Thyroid gland (tissue), 4 donors: ENCODE measurements at regions not wholly inside any gene's neighbourhood (a gene's known extent, or its start where the extent isn't known, plus 50 kb on each side); places are given as distances from the start of the nearest gene placed in this dataset.

Experiments used
- DNase-seq, 2 donors: peaks; one replicate each; pipeline ENCODE4 v3.0.0-alpha.2; 2019
- H3K27ac ChIP-seq, 3 donors: fragments of 200-600 bp; sonication (generic); 1 replicate in 2 of 3; 2 replicates in 1 of 3; pipeline ENCODE4 v1.5.1; 2016 to 2019; ENCODE audit warnings: mild to moderate bottlenecking in 1 of 3, moderate library complexity in 1 of 3
- H3K27me3 ChIP-seq: fragments of 200-600 bp; sonication (generic); one replicate; pipeline ENCODE4 v1.5.1; 2019
- H3K36me3 ChIP-seq, 2 donors: fragments of 200-600 bp; sonication (generic); one replicate each; pipeline ENCODE4 v1.5.1; 2016 to 2019
- H3K4me1 ChIP-seq, 2 donors: fragments of 200-600 bp; sonication (generic); one replicate each; pipeline ENCODE4 v1.5.1; 2017 to 2019
- H3K4me3 ChIP-seq, 3 donors: fragments of 200-600 bp; sonication (generic); replicated peaks in 1 of 3; 1 replicate in 2 of 3; 2 replicates in 1 of 3; pipeline ENCODE4 v1.5.1; 2016; ENCODE audit warnings: mild to moderate bottlenecking in 1 of 3
- H3K9me3 ChIP-seq: fragments of 200-600 bp; sonication (generic); one replicate; pipeline ENCODE4 v1.5.1; 2017
- CTCF ChIP-seq, 6 experiments: fragments of 200-600 bp in 3 of 6; fragments of 450-650 bp in 3 of 6; sonication (generic) in 3 of 6; IDR thresholded peaks; one replicate each; pipeline ENCODE4 v1.5.1; 2016 to 2019; ENCODE audit warnings: antibody characterized with exemption in 6 of 6, mild to moderate bottlenecking in 2 of 6, inconsistent platforms in 1 of 6, moderate library complexity in 1 of 6
- POLR2A ChIP-seq, 2 donors: fragments of 450-650 bp; IDR thresholded peaks; one replicate each; pipeline ENCODE4 v1.6.1; 2017; ENCODE audit warnings: antibody characterized with exemption in 2 of 2, mild to moderate bottlenecking in 2 of 2, moderate library complexity in 1 of 2
- WGBS, 2 donors: methylation state at CpG; one replicate each; pipeline ENCODE4 v1.1.5; 2017; 5-methylcytosine and 5-hydroxymethylcytosine counted together
- intact Hi-C: fragments of 100-400 bp; cut with DNase I; formaldehyde crosslinking; loops from one replicate; pipeline ENCODE4 v1.15.1; 2023

- no peak for TF ChIP-seq CTCF (IDR thresholded peaks at IDR 0.05)
- TF ChIP-seq POLR2A (IDR thresholded peaks at IDR 0.05): no peak
- no peaks in the 10 kb centered on the region for H3K27me3 ChIP-seq
- no peaks in the 10 kb centered on the region for H3K9me3 ChIP-seq
- no peak overlapping the region for H3K27ac ChIP-seq
- peaks cover 0 to 6% of the 10 kb centered on the region in 2 donors for H3K4me1 ChIP-seq
- DNase-seq: no peak
- intact Hi-C loops: no loop called here
- H3K36me3 ChIP-seq: no peaks in the 10 kb centered on the region
- H3K4me3 ChIP-seq: no peak overlapping the region
- WGBS, 2 donors: 81 to 87% methylated on average over 10 to 14 of the region's 16 CpGs
These were observed 89.4 kb upstream of the DIO3 start for GRCh38 chr14:101471723-101472517.

GRCh38 chr14:101472518-101472849 lies 88.8 kb upstream of the DIO3 start:
- Histone ChIP-seq H3K4me1 (peaks cover 0 to 6% of the 10 kb centered on the region in 2 donors), H3K27ac (no peak overlapping the region), H3K4me3 (no peak overlapping the region), H3K27me3 (no peaks in the 10 kb centered on the region), H3K9me3 (no peaks in the 10 kb centered on the region), H3K36me3 (no peaks in the 10 kb centered on the region)
- 85% methylated on average over 6 of the region's 6 CpGs for WGBS, 2 donors
- intact Hi-C loops: no loop called here
- DNase-seq: no peak
- TF ChIP-seq CTCF (IDR thresholded peaks at IDR 0.05): no peak
- no peak for TF ChIP-seq POLR2A (IDR thresholded peaks at IDR 0.05)

- no peaks in the 10 kb centered on the region for H3K27me3 ChIP-seq
- DNase-seq: no peak
- no peaks in the 10 kb centered on the region for H3K36me3 ChIP-seq
- 88 to 92% methylated on average over 12 of the region's 12 CpGs for WGBS, 2 donors
- no peaks in the 10 kb centered on the region for H3K9me3 ChIP-seq
- H3K4me3 ChIP-seq: no peak overlapping the region
- peaks cover 0 to 6% of the 10 kb centered on the region in 2 donors for H3K4me1 ChIP-seq
- H3K27ac ChIP-seq: no peak overlapping the region
- no peak for TF ChIP-seq POLR2A (IDR thresholded peaks at IDR 0.05)
- TF ChIP-seq CTCF (IDR thresholded peaks at IDR 0.05): no peak
- intact Hi-C loops: no loop called here
These were observed 88.1 kb upstream of the DIO3 start for GRCh38 chr14:101473045-101473729.

- no peaks in the 10 kb centered on the region for H3K27me3 ChIP-seq
- H3K36me3 ChIP-seq: no peaks in the 10 kb centered on the region
- H3K4me1 ChIP-seq: peaks cover 0 to 6% of the 10 kb centered on the region in 2 donors
- no peak for TF ChIP-seq CTCF (IDR thresholded peaks at IDR 0.05)
- no peak for TF ChIP-seq POLR2A (IDR thresholded peaks at IDR 0.05)
- DNase-seq: peak; percentile 18 to 39
- H3K4me3 ChIP-seq: no peak overlapping the region
- no peak overlapping the region for H3K27ac ChIP-seq
- WGBS, 2 donors: 48 to 60% methylated on average over 23 of the region's 23 CpGs
- no peaks in the 10 kb centered on the region for H3K9me3 ChIP-seq
- intact Hi-C loops: no loop called here
These were observed 87.3 kb upstream of the DIO3 start for GRCh38 chr14:101473795-101474562.
